ENCODE measurements at regions not wholly inside any gene's neighbourhood (a gene's known extent, or its start where the extent isn't known, plus 50 kb on each side); places are given as distances from the start of the nearest gene placed in this dataset.

DNA sequence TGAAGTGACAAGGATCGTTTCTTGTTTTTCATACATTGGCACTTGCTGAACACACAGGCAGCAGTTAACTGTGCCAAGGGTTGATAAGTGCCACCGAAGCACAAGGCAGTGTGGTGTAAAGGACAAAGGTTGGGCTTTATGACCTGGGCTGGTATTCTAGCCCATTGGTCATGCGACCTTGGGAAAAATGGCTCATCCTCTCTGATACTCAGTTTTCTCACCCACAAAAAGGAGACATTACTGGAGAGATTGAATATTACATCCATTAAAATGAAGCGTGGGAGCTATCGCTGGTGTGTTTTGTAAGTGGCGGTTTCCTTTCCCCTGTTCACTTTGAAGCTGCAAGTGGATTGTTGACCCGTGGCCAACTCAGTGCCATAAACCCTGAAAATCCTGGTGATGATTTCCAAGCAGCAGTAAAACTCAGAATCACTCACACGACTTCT, 216.9 kb downstream of the HAPSTR1 start:
- DNase-seq = no peak

DNA sequence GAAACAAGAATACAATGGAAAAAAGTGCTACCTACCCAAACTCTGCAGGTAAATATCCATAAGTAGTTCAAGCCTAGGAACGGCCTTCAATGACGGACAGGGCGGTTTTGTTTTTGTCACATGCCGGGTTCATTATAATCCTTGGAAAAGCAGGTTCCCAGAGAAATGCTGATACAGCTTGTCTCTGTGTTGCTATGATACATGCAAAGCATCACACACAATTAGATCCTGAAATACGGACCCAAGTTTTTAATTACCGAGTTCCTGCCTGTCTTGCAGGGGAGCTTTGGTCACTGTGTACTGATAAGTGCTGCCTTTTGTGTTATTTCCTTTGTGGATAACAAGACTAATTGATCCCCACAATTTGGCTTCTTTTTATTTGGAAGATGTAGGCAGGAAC, 217.4 kb downstream of the HAPSTR1 start:
- no peak for DNase-seq

DNA sequence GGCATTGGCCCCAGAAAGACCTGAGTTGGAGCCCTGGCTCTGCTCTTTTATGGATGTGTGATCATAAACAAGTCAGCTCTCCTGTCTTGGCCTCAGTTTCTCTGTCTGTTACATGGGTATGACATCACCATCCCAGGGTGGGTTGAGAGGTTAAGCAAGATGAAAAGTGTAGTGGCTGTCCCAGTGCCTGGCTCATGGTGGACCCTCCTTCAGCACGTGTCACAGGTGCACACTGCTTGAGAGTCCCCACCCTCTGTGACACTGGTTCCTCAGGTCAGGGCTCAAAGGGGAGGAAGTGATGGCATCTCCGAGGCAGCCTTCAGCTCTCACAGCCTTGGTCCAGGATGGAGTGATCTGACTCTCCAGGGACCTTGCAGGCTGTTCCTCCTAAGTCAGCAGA, 218.4 kb downstream of the HAPSTR1 start:
- DNase-seq = no peak

DNA sequence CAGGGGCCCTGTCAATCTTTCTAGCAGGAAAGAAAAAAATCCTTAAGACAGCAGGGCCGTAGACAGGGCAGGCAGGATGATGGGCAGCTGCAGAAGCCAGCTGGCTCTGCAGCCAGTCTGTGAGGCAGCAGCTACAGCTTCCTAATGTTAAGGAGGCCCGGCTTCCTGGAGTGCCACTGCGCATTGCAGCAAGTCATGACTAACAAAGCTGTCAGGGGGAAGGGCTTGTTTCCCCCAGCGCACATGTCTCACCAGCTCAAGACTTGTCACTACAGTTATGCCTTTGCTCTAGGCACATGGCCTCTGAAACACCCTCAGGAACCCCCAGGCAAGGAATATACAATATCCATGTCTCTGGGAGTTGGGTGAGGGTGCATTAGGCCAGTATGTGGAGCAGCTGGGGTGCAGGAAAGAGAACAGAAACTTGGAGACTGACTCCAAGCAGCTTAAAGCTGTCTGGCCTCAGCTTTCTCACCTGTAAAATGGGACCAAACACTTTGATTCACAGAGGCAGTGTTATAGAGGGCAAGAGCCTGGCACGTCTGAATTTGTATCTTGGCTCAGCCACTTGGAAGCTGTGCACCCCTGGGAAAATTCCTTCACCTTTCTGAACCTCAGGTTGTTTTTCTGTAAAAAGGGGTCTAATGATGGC, 220.0 kb downstream of the HAPSTR1 start:
- no peak for DNase-seq

DNA sequence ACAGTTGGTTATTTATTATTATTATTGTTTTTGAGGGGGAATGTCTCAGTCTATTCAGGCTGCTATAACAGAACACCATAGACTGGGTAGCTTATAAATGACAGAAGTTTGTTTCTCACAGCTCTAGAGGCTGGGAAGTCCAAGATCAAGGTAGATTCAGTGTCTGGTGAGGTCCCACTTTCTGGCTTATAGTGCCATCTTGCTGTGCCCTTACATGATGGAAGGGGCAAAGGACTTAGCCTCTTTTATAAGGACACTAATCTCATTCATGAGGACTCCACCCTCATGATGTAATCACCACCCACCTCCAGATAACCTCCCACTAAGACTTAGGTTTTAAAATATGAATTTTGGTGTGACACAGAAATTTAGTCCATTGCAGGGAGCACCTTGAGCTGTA, 224.6 kb downstream of the HAPSTR1 start:
- no peak for DNase-seq

DNA sequence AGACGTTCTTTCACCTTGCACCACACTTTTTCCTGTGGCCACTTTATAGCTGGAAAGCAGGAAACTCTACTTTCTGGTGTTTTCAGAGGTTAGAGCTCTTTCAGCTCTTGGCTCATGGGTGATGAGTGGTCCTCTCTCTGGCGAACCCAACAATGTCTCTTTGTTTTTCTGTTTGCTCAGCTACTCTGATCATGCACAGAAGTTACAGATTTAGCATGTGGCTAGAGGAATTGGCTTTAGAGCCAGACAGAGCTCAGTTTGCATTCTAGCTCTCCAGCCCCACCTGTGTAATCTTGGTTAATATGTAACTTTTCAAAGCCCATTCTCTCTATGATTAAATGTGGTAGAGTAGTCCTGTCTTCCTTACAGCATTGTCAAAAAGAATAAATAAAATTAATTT, 225.2 kb downstream of the HAPSTR1 start:
- no peak for DNase-seq

DNA sequence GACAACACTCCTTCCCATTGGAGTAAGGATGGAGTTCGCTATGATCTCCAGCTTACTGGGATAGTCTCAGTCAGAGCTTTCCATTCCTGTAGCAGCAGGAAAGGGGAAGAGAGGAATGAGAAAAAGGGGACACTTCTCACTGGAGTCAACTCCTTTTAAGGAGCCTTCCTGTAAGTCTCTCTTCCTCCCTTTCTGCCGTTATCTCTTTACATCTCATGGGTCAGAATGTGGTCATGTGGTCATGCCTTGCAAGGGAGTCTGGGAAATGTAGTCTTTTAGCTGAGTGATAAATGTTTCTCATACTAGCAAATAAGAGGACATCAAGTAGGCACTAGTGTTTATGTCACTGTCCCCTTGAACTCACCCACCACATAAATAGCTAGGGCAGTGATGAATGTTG, 227.3 kb downstream of the HAPSTR1 start:
- no peak for DNase-seq

DNA sequence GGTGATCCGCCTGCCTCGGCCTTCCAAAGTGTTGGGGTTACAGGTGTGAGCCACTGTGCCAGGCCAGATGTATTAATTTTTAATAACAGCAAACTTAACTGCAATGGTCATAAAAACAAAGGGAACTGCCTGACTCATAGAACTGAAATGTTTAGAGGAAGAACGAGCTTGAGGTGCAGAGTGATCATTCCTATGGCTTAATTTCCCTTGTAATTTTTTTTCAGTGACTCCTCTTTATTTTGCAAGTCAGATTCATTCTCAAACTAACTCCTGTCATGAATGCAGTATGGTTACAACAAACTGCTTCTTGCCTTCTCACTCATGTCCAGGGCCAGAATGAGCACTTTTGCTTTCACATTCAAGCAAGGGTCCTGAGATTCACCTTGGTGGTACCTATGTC, 231.3 kb downstream of the HAPSTR1 start:
- no peak for DNase-seq

DNA sequence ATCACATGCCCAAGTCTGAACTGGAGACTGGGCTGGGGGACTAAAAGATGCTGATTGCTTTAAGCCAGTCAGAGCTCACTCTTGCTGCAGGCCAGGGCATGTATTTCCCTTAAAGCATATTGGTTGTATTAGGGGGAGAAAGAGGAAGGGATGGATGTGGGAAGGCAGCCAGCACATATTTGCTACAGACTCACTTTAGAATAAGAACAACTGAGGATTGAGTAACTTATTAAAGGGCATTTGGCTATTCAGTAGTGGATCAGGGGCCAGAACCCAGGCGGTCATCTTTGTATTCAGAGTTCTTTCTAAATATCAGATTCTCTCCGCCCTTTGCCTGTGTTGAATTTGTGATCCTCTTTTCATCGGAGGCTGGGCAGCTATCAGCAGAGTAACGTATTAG, 231.7 kb downstream of the HAPSTR1 start:
- no peak for DNase-seq

DNA sequence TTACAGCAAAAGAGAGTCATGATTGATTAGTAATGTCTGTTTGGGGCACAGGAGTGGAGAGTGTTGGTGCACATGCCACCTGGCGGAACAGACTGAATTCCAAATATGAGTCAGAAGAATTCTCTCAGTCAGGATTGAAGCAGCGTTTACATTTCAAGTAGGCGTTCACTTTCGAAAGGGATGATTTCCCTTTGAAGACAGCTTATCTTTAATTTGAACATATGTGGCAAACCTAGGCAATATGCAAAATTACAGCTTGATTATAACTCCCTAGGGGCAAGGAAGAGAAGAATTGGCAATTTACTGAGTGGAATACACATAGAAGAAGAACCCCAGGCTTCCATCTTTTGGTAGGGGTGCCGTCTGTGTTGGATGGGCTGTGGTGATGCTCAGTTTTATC, 235.8 kb downstream of the HAPSTR1 start:
- DNase-seq = no peak

DNA sequence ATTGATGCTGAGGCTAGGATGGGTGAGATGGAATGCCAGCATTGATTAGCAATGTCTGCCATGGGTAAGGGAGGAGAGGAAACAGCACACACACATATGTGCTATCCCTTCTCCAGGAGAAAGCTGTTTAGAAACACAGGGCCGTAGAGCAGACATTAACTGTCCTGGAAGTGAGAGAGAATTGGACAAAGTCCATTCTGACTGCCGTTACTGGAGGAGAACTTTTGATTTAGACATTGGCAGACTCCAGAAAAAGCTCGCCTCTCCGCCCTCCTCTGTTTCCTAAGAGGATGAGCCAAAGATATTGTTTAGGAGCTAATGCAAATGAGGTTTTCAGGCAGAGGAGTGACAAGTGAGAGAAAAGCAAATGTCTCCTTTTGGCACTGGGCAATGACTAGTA, 237.0 kb downstream of the HAPSTR1 start:
- no peak for DNase-seq

DNA sequence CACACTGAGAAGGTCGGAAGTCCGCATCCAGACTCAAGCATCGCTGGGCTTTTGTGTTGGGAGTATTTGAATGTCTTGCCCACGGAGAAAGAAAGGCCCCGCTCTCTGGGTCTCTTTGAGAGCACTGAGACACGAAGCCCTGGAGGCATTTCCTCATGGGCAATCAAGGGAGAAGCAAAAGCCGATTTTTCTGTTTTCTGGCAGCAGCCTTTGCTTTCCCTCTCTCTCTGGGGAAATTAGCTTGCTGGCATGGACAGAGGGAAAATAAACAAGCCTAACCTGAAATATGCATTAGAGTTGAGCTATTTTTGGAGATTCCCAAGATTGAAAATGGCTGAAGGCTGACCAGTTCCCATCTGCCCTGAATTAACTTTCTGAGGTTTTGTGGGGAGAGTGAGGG, 238.7 kb downstream of the HAPSTR1 start:
- no peak for DNase-seq

DNA sequence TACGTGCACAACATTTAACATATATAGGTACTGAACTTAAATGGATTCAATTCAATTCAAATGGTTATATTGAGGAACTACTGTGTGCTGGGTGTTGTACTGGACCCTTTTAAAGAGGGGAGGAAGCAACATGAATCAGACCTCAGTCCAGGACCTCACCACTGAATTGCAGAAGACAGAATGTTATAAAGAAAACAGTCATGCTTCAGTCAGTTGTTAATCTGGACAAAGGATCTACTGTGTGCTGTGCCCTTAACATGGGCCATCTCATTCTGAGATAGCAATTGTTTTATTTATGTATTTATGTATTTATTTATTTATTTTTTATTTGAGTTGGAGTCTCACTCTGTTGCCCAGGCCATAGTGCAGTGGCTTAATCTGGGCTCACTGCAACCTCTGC, 240.1 kb downstream of the HAPSTR1 start:
- no peak for DNase-seq

DNA sequence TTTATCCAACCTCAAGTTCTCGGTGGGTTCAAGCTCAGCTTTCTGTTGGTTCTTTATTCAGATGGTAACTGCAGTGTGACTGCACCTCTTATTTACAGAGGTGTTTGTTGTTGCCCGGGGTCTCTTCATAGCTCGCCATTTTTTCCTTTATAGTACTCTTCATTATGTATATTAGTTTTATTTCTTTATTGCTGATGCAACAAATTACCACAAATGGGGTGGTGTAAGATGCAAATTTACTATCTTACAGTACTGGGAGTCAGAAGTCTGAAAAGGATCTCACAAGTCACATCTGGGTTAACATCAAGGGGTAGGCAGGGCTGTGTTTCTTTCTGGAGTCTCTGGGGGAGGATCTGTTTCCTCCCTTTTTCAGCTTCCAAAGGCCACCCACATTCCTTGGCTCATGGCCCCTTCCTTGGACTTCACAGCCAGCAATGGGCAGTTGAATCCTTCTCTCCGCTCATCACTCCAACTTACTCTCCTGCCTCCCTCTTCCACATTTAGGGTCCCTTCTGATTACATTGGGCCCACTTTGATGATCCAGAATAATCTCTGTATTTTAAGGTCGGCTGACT, 241.2 kb downstream of the HAPSTR1 start:
- no peak for DNase-seq

DNA sequence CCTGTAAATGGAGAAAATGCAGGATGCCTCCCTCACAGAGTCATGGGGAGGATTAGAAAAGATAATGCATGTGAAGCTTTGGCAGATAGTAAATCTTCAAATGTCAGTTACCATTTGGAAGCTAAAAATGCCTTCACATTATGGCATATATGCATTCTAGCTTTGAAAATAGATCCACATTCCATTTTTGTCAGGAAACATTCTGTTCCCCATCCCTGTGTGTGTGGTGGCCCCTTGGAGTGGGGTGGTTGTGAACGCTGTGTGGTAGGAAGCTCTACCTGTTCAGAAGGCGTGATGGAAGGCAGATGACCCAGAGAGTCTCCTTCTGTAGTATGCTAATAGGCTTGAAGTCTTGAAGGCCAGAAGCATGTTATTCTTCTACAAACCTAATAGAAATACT, 242.0 kb downstream of the HAPSTR1 start:
- DNase-seq = no peak

DNA sequence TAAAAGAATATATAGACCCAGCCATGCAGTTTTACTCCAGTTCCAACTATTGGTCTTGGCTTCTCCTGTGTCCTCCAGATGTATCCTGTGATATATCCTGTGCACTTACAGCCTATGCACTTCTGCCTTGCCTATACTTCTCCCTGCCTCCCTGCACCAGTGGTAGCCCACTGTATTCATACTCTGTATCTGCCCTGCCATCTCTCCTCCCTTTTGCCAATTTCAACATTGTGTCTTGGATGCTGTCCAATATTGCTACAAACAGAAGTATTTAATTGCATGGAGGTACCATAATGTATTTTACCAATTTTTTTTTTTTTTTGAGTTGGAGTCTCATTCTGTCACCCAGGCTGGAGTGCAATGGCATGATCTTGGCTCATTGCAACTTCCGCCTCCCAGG, 242.7 kb downstream of the HAPSTR1 start:
- no peak for DNase-seq

DNA sequence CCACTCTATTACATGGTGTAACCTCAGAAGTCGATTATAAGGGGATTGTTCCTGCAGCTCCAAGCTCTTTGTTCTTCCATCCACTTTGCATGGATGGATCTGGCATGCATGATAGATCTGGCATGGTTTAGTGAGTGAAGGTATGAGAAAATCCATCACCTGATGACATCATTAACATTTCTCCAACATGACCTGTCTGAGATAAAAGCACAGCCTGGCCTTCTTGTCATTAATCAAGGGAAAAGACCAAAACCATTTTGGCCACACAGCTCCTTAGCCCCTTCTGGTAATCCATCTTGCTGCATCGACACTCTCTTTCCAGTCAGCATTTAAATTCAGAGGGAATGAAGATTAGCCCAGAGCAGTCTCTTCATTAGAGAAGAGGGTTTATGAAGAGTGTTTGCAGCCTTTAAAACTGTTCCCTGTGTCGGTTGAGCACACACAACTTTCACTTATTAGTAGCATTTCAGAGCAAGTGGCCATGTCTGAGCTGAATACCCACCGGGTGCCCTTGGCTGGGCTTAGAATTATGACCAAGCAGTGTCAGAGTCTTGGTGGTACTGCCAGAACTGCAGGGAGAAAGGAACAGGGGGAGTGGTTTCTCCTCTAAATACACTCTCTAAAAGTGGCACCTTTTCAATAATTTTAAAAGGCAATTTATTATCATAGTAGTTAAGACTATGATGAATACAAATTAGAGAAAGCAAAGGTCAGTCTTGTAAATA, 246.0 kb downstream of the HAPSTR1 start:
- DNase-seq = no peak

DNA sequence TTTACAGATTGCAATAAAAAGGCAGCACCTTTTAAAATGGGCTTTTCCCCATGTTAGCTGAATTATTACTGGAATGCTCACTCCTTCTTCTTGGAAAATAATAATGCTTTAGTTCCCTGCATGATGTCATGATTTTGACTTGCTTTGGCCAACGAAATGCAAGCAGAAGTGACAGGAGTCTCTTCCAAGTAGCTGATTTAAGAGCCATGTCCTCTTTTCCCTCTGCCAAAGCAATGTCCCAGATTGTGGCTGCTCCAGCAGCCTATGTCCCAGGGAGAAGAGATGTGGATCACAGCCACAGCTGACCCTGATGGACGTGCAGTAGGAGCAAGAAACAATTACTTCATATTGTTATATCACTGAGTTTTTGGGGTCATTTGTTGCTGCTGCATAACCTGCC, 246.6 kb downstream of the HAPSTR1 start:
- no peak for DNase-seq

DNA sequence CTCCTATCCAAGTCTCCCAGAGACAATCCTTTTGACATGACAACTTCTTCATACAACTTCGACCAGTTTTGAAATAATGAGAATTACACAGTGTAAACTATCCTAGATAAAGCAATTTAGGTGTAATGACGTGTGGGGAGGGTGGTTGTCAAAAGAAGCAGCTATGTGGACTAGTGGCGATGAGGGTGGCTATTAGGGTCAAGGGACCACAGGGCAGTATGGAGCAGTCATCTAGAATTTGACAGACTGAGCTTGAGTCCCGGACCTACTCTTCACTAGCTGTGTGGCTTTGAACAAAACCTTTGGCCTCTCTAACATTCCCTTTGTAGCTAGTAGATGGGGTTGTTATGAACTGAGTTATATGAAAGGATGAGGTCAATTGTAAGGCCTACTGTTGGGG, 247.1 kb downstream of the HAPSTR1 start:
- DNase-seq = no peak

DNA sequence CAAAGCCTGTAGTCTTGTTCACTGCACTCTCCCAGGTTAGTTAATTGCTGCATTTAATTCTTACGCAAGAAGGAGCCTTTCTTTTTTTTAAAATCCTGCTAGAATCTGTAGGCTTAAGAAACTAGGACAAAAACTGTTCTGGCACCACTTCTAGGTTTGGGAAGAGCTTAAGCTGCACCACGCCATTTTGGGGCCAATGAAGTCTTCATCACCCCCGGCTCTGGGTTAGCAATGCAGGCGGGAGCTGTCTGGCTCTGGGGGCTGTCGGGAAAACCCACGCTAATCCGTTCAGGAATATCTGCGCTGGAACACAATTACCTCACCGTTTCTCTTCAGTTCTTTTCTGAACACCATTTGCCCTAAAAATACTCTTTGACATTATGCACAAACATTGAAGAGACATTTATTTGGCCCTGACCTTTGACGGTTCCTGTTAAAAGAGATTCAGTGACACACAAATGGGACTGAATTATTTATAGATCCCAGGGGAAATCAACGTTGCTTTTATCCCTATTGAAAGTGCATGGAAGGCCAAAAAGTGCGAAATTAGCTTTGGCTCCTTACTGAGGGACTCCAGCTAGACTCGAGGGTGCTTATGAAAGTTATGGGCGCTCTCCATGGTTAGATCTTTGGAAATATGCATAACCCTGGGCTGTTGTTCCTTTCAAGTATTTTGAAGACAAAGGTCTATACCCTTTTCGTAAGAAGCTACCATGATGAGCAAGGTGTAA, 249.2 kb downstream of the HAPSTR1 start:
- DNase-seq = no peak

DNA sequence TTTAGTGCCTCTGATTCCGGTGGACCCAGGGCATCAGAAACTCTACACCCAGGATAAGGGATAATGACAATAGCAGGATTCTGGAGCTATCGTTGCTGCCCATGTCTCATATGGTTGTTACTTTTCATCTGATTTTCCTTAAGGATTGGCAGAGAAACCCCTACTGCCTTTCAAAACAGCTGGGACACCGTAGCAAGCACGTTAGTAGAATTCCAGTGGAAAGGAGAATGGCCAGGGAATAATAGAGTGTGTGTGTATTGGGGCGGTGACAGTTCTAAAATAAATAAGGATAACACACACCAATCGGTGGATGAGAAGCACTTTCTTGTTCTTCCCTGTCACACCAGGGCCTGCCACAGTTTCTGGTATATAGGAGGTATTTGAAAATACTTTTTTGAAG, 251.8 kb downstream of the HAPSTR1 start:
- no peak for DNase-seq

DNA sequence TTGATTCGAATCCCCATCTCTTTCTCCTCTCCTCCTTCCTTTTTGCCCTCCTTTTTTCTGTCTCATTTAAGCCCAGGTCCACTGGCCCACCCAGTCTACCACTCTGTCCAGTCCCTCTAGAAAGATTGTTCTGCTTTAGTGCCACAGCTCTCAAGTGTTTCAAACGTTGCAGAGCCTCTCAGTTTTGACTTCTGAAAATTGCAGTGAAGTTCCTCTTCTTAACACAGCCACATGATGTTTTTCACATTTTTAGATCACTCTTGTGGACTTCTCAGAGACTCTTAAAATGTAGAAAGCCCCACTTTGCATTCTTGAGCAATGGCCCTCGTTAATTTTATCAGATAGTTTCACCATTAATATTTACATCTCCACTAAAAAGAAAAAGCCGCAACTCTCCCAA, 253.1 kb downstream of the HAPSTR1 start:
- DNase-seq = no peak

DNA sequence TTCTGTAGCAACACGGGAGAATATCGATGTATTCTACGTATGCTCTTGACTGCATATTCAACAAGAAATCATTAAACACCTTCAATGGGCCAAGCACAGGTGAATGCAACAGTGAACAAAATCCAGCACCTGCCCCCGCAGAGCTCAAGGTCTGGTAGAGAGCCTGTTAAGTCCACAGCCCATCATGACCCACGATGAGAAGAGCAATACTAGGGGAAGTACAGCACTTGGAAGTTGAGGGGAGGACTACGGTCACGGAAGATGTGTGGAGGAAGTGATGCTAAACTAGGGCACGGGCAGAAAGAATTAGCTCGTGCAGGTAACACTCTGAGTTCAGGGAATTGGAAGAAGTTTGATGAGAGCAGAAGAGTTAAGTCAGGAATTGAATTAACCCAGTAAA, 253.6 kb downstream of the HAPSTR1 start:
- no peak for DNase-seq

DNA sequence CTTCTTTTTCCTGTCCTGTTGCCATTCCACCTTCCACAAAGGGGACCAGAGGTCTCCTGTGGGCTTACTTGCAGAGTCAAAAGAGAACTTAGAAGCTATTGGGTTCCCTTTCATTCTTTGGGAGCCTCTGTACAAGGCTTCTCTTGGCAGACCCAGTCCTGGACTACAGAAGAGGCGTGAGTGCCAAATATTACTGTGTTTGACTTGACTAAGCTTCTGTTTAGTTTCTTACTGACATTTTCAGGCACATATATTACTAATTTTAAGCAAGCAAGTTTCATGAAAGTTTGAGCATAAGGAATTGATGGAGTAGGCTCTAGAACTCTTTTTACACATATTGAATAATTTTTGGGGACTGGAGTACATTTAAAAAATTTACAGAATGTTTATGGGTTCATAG, 254.4 kb downstream of the HAPSTR1 start:
- DNase-seq = no peak
